GM20000 (cell line): ENCODE measurements at regions not wholly inside any gene's neighbourhood (a gene's known extent, or its start where the extent isn't known, plus 50 kb on each side); places are given as distances from the start of the nearest gene placed in this dataset.

Experiments
- DNase-seq: peaks from one replicate; pipeline ENCODE4 v3.0.0; 2012; ENCODE audit warnings: low spot score
- CTCF ChIP-seq: IDR thresholded peaks from 2 replicates; pipeline ENCODE4 v1.5.1; 2012; ENCODE audit warnings: mild to moderate bottlenecking, control low read depth; ENCODE audit errors: extremely low read depth, missing control alignments

GRCh38 chr1:70874063-70874462 lies 173.6 kb downstream of the PTGER3 start:
- TF ChIP-seq CTCF: no peak
- DNase-seq: no peak

DNA sequence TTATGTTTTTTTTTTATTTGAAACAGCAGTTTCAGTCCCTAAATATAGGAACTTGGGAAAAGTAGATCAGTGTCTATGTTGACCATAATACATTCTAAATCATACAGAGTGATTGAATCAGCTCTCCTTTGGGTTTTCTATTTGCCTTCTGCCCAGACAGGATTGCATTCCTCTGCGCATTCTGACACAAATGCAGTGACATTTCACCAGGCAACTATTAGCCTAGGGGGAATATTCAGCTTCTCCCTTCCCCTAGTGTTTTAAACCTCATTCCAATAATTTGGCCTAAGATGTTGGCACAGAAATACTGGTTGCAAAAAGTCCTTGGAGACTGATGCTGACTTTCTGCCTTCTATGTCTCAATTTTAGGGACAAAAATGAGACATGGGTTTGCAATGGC lies 172.8 kb downstream of the PTGER3 start:
- DNase-seq: no peak
- TF ChIP-seq CTCF: no peak

DNA sequence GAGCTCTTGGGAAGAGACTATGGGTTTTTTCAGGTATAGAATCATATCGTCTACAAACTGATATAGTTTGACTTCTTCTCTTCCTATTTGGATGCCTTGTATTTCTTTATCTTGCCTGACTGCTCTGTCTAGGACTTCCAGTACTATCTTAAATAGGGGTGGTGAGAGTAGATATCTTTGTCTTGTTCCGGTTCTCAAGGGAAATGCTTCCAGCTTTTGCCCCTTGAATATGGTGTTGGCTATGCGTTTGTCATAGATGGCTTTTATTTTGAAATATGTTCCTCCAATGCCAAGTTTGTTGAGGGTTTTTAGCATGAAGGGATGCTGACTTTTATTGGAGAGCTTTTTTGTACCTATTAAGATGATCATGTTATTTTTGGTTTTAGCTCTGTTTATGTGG lies 170.3 kb downstream of the PTGER3 start:
- DNase-seq: no peak
- TF ChIP-seq CTCF: no peak

GRCh38 chr1:70887936-70888335 lies 159.7 kb downstream of the PTGER3 start:
- no peak for TF ChIP-seq CTCF
- no peak for DNase-seq

- no peak for TF ChIP-seq CTCF
- DNase-seq: no peak
Observed at GRCh38 chr1:70888722-70889121, 158.9 kb downstream of the PTGER3 start.

DNA sequence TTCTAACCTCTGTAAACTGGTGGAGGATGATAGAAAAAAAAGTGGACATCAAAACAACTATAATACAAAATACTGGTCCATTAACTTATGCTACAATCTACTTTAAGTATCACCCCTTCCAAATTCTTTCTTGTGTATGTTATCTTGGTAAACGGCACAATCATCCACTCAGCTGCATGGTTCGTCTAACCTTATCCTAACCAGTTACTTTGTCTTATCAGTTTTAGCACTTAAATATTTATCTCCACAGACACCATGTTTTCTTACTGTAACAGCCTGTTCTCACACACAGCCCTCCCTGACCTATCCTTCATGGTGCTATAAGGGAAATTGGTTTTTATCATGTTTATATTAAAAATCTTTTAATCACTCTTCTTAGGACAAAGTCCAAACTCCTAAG lies 157.2 kb downstream of the PTGER3 start:
- no peak for TF ChIP-seq CTCF
- no peak for DNase-seq

- no peak for DNase-seq
- no peak for TF ChIP-seq CTCF
Observed at GRCh38 chr1:70891051-70891843, 156.4 kb downstream of the PTGER3 start.
